ENCODE measurements at regions not wholly inside any gene's neighbourhood (a gene's known extent, or its start where the extent isn't known, plus 50 kb on each side); places are given as distances from the start of the nearest gene placed in this dataset.
"Not testable (repeated sequence)": the region's sequence is repeated elsewhere in the genome, so short reads cannot be mapped to it uniquely, and the experiment has no call there.

- no peak for TF ChIP-seq CTCF (IDR thresholded peaks at IDR 0.05; ENCODE audit: extremely low read depth, missing control alignments)
- DNase-seq (ENCODE audit: low spot score) = no peak
These were observed 435.1 kb upstream of the CDH20 start for GRCh38 chr18:60898111-60898510.

GRCh38 chr18:60905699-60906098 is 427.5 kb upstream of the CDH20 start:
- TF ChIP-seq CTCF (IDR thresholded peaks at IDR 0.05; ENCODE audit: extremely low read depth, missing control alignments) = no peak
- DNase-seq (ENCODE audit: low spot score) = no peak

GRCh38 chr18:60910534-60910933 is 422.7 kb upstream of the CDH20 start:
- DNase-seq (ENCODE audit: low spot score) = no peak
- TF ChIP-seq CTCF (IDR thresholded peaks at IDR 0.05; ENCODE audit: extremely low read depth, missing control alignments) = no peak

GRCh38 chr18:60911504-60911903 is 421.7 kb upstream of the CDH20 start:
- no peak for DNase-seq (ENCODE audit: low spot score)
- TF ChIP-seq CTCF (IDR thresholded peaks at IDR 0.05; ENCODE audit: extremely low read depth, missing control alignments) = no peak

- TF ChIP-seq CTCF (IDR thresholded peaks at IDR 0.05; ENCODE audit: extremely low read depth, missing control alignments) = no peak
- no peak for DNase-seq (ENCODE audit: low spot score)
These were observed 418.1 kb upstream of the CDH20 start for GRCh38 chr18:60915160-60915559.

GRCh38 chr18:60918862-60919261 is 414.4 kb upstream of the CDH20 start:
- not testable (repeated sequence) for DNase-seq (ENCODE audit: low spot score)

GRCh38 chr18:60925892-60926291 is 407.3 kb upstream of the CDH20 start:
- no peak for TF ChIP-seq CTCF (IDR thresholded peaks at IDR 0.05; ENCODE audit: extremely low read depth, missing control alignments)
- DNase-seq (ENCODE audit: low spot score) = no peak

- no peak for TF ChIP-seq CTCF (IDR thresholded peaks at IDR 0.05; ENCODE audit: extremely low read depth, missing control alignments)
- no peak for DNase-seq (ENCODE audit: low spot score)
These were observed 403.3 kb upstream of the CDH20 start for GRCh38 chr18:60929966-60930365.

Data from GM20000 (cell line).